Stimulated activated CD4-positive, alpha-beta T cell treated with anti-CD3 and anti-CD28 coated beads, Interleukin-1b, Interleukin-23, amount 100 ng/mL, for 48 hours (primary cell): ENCODE measurements at regions not wholly inside any gene's neighbourhood (a gene's known extent, or its start where the extent isn't known, plus 50 kb on each side); places are given as distances from the start of the nearest gene placed in this dataset.
A peak's percentile ranks its signal among the peaks of the same experiment; 100 is the strongest.
"Not testable (repeated sequence)": the region's sequence is repeated elsewhere in the genome, so short reads cannot be mapped to it uniquely, and the experiment has no call there.

Experiments
- DNase-seq: peaks from one replicate; pipeline ENCODE4 v3.0.0-alpha.2; 2020

GRCh38 chr10:63929831-63930467 is 408.7 kb downstream of the REEP3 start:
- no peak for DNase-seq

- no peak for DNase-seq
Observed at GRCh38 chr10:63930584-63930983, 409.4 kb downstream of the REEP3 start.

GRCh38 chr10:63935705-63936104 is 414.5 kb downstream of the REEP3 start:
- no peak for DNase-seq

GRCh38 chr10:63940277-63940922 is 419.2 kb downstream of the REEP3 start:
- DNase-seq, result no peak

GRCh38 chr10:63964406-63964805 is 443.2 kb downstream of the REEP3 start:
- no peak for DNase-seq

GRCh38 chr10:63965846-63966245 is 444.6 kb downstream of the REEP3 start:
- DNase-seq, result no peak

GRCh38 chr10:63972949-63973827 is 452.0 kb downstream of the REEP3 start:
- DNase-seq, result no peak

GRCh38 chr10:63976538-63976937 is 455.3 kb downstream of the REEP3 start:
- DNase-seq, result peak; percentile 37

- peak; percentile 37 for DNase-seq
Observed at GRCh38 chr10:63977329-63977923, 456.2 kb downstream of the REEP3 start.

GRCh38 chr10:63980870-63981269 is 459.7 kb downstream of the REEP3 start:
- DNase-seq, result not testable (repeated sequence)

GRCh38 chr10:63984061-63984460 is 462.9 kb downstream of the REEP3 start:
- not testable (repeated sequence) for DNase-seq

GRCh38 chr10:63986536-63986935 is 465.3 kb downstream of the REEP3 start:
- DNase-seq, result no peak

GRCh38 chr10:63987212-63987611 is 466.0 kb downstream of the REEP3 start:
- DNase-seq, result no peak

GRCh38 chr10:63994371-63994770 is 473.2 kb downstream of the REEP3 start:
- no peak for DNase-seq

GRCh38 chr10:64007157-64007556 is 486.0 kb downstream of the REEP3 start:
- DNase-seq, result no peak

GRCh38 chr10:64010711-64011110 is 489.5 kb downstream of the REEP3 start:
- no peak for DNase-seq

- DNase-seq, result no peak
Observed at GRCh38 chr10:64011912-64012714, 490.9 kb downstream of the REEP3 start.

- DNase-seq, result no peak
Observed at GRCh38 chr10:64014281-64014680, 493.1 kb downstream of the REEP3 start.

- no peak for DNase-seq
Observed at GRCh38 chr10:64023926-64024470, 502.8 kb downstream of the REEP3 start.

- DNase-seq, result no peak
Observed at GRCh38 chr10:64033711-64034110, 512.5 kb downstream of the REEP3 start.

GRCh38 chr10:64036321-64036930 is 515.2 kb downstream of the REEP3 start:
- DNase-seq, result no peak
